ENCODE measurements at regions not wholly inside any gene's neighbourhood (a gene's known extent, or its start where the extent isn't known, plus 50 kb on each side); places are given as distances from the start of the nearest gene placed in this dataset.
"Not testable (repeated sequence)": the region's sequence is repeated elsewhere in the genome, so short reads cannot be mapped to it uniquely, and the experiment has no call there.

DNA sequence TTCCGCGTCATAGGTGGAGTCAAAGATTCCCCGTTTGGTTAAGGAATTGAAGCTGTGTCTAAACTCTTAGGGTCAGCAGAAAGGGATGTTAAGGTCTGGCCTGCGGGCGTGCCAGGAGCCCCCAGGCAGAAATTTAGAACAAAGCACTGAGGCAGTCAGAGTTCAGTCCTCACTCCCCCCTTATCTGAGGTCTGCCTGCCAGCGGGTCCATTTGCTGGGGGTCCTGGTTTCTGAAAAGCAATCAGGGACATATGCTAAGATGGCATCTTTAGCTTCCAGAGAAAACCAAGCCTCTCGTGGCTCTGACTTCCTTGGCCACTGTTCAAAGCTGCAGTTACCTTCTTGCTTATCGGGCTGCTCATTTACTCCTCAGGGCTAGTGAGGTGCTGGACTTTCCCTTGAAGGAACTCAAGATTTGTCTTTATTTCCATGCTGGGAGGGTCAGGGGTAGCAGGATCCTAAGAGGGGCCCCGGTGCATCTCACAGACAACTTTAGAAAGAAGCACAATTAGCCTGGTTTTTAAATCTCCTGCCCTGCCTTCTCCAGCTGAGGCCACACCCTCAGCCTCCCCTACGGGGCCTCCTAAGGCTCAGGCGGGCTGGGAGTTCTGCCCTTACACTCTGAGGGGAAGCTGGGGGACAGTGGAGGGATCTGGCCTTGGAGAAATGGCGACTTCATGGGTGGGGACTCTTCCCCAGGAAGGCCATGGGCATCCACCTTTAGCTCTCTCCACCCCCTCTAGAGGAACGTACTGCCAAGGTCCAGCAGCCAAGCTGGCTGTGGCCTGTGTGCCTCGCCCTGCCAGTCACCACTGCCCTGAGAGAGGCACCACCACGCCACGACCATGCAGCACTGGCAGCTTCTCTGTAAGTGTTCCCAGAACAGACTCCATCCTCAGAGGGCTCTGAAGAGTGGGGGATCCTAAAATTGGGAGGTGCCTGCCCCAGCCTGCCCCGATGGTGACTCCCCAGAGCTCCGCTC, 121.1 kb upstream of the MTLN start:
- not testable (repeated sequence) for FAIRE-seq

DNA sequence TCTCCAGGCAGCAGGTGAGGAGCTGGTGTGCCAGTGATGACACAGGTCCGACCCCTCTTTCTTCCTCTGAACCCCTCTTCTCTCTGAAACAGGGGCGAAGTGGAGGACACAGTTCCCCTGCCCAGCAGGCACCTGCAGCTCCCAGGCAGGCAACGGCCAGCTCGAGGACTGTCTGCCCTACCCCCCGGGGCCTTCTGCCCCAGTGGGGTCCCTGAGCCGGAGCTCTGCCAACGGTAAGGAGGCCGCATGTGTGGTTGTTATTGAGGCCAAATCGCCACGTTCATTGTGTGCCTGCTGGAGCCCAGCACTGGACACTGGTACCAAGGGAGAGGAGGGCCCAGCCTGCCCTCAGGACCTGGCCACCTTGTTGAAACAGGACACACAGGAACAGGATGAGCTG, 119.3 kb upstream of the MTLN start:
- not testable (repeated sequence) for FAIRE-seq

DNA sequence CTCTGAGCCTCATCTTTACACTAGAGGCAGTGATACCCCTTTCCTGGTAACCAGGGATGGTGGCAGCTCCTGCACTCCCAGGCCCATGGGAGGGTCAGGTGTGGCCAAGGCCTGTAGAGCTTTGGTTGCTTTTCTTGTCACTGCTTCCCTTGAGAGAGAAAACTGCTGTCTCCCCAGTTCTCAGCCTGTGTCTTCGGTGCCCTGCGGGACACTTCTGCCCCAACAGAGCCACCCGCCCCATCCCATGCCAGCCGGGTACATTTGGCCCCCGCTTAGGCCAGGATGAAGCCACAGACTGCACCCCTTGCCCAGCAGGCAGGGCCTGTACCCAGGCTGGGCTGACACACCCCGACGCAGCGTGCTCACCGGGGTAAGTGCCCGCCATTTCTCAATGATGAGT, 117.4 kb upstream of the MTLN start:
- not testable (repeated sequence) for FAIRE-seq

DNA sequence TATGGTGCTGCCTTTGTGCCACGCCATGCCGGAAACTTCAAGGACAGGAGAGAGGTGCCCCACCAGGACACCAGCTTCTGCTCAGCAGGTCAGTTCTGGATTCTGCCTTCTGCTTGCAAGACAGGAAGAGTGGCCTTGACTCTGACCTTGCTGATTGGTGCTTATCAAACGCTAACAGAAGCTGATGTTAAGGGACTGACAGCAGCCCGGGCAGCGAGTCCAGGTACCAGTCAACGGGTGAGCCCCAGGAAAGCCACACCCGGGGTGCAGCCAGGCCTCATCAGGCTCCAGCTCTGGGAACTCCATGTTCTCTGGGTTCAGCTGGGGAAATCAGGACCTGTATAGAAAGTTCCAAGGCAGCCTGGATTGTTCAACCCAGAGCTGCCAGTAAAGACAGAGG, 116.8 kb upstream of the MTLN start:
- FAIRE-seq: not testable (repeated sequence)

DNA sequence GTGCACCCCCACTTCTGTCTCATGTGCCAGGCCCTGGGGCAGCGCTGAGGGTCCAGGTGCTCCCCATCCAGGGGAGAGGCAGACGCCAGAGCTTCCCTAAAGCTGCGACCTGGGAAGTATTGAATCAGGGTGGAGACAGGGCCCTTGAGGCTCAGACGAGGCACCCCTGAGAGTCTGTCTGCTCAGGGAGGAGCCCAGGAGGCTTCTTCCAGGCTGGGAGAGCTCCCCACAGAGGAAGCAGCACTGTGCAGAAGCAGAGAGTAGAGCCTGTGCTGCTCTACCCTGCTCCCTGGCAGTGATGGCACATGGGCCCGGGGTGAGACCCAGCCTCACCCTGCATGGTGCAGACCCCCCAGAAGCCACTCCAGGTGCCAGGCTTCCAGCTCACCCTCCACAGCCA, 116.3 kb upstream of the MTLN start:
- not testable (repeated sequence) for FAIRE-seq

DNA sequence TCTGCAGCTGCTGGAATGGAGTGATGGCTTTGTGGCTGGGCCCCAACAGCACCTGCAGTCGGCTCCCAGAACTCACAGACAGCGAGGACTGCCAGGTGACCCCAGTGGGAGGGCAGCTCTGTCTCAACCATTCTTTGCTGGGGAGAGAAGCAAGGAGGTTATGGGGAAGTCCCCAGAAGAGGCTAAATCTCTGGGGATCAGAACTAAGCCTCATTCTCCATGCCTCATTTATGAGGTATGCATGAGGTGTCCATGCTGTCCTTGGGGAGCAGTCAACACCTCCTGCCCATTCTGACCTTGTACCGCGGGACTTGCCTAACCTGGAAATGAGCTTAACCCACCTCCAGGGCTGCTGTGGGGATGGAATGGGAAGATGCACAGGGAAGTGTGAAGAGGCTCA, 111.5 kb upstream of the MTLN start:
- not testable (repeated sequence) for FAIRE-seq

DNA sequence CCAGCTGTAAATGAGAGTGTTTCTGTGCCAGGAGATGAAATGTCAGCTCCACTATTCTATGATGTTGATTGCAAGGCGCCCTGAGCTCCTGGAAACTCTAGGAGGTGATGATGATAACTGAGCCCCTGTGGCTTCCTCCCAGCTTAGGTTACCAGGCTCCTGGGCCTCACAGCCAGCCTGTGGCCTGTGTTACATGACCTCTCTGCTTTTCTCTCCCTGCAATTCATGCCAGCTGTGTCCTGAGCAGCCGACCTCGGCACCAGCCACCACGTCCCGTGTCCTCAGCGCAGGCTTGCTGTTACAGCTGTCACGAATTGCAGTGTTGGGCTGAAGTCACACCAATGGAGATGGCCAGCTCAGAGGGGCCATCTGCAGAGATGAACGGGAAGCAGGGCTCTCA, 110.2 kb upstream of the MTLN start:
- not testable (repeated sequence) for FAIRE-seq

DNA sequence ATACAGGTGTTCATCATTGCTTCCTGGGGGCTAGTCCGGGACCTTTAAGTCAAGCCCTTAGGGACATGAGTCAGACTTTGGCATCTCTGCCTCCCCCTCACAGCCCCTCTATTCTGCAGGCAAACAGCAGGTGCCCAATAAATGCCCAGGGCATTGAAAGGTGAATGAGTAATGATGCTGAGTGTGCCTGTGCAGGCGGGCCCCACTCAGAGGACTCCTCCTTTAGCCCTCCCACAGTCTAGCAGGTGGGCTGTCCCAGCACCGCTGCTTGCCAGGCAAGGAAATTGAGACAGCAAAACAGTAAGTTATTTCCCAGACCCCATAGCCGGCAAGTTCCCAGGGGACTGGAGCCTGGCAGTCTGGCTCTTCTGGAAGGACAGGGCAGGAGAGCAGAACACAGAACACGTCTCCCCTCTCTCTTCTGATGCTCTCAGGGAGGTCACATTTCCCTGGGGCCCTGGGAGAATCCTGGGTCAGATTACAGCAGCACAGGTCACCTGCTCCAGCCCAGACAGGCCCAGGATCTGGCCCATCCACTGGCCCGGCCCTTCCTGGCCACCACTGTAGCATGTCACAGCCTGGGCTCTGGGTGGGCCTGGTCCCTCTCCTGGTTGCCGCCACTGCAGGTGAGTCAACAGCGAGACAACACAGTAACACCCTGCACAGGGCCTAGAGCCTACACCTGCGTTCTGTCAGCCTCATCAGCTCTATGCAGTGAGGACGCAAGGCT, 108.7 kb upstream of the MTLN start:
- FAIRE-seq: not testable (repeated sequence)

DNA sequence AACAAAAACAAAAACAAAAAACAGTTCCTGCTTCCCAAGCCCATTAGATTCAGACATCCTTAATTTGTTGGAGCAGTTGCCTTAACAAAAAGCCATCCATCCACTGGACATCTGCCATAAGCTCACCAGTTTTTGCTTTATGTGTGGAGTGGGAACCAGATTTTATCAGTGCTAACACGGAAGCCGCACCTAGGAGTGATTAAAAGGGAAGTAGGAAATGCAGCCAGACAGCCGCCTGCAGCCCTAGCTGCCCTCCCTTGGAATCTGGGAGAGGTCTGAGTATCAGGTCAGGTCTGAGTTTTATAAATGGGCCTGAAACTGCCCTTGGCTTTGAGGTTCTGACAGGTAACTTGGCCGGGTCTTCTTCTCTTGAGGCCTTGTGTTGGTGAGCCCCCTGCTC, 106.6 kb upstream of the MTLN start:
- FAIRE-seq: not testable (repeated sequence)

DNA sequence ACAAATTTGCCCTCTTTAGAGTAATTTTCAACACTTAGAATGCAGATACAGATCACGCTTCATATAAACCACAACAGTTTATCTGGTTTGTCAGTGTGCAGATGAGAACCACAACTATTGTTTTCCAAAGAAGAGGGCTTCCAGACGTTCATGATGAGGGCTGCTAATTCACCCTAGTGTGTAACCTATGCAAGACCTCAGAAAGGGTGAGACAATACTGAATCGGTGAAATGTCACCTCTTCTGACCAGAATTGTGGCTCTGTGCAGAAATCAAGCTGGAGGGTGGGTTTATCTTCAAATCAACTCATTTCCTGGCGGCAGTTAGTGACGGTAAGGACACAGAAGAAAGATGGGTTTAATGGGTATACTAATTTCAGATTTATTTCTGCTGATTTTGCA, 105.0 kb upstream of the MTLN start:
- not testable (repeated sequence) for FAIRE-seq

DNA sequence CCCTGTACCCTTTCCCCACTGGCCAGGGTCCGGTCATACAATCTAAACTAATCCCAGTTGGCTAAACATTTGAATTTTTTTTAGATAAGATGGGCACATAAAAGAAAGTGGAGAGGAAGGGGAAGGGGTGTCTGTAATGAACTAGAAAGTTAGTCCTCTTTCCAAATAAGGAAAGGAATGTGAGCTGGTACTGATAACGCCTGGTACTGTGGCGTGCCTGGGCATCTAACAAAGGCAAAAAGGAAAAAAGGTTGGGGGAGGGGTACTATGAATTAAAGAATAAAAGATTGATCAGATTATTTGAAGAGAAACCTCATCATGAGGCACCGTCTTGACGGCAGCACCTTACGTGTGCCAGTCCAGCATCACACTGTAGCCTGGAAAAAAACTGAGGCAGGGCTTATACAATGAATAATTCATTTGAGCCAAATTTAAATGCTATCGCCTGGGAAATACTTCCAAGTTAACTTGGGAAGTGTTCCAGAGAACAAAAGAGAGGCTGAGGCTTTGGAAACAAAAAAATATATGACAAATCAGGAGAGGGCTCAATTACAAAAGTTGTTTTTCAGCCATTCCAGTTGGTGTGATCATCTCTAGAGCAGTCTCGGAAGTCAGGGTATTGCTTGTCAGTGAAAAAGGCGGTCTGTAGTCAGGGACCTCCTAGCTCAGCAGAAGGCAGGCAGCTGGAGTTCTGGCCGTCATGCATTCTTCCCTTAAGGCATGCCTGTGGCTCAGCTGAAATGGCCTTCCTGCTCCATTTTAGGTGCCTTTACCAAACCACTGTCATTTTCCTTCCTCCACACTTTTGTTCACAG, 103.9 kb upstream of the MTLN start:
- not testable (repeated sequence) for FAIRE-seq

DNA sequence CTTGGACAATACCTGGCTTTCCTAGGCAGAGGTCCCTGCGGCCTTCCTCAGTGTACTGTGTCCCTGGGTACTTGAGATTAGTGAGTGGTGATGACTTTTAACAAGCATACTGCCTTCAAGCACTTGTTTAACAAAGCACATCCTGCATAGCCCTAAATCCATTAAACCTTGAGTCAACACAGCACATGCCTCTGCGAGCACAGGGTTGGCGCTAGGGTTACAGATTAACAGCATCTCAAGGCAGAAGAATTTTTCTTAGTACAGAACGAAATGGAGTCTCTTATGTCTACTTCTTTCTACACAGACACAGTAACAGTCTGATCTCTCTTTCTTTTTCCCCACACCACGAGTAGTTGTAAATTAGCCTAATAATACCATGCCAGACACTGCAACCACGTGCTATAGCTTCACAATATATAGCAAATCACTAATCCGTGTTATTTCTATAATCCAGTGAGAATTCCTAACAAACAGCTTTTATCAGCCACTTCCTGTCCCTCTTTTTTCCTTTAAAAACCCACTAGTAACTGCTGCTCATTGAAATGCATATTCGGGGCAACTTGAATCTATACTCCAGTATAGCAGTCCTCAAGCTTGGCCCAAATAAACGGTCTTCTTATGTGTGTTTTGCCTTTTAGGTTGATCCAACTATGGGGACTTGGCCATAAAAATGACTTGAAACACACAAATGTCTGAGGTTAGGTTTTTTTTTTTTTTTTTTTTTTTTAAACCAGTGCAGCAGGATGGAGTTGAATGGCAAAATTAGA, 102.9 kb upstream of the MTLN start:
- not testable (repeated sequence) for FAIRE-seq

DNA sequence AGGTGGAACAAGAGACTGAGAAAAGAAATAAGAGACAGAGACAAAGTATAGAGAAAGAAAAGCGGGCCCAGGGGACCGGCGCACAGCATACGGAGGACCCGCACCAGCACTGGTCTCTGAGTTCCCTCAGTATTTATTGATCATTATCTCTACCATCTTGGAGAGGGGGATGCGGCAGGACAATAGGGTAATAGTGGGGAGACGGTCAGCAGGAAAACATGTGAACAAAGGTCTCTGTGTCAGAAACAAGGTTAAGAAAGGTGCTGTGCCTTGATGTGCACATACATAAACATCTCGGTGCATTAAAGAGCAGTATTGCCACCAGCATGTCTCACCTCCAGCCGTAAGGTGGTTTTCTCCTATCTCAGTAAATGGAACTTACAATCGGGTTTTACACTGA, 102.1 kb upstream of the MTLN start:
- not testable (repeated sequence) for FAIRE-seq

DNA sequence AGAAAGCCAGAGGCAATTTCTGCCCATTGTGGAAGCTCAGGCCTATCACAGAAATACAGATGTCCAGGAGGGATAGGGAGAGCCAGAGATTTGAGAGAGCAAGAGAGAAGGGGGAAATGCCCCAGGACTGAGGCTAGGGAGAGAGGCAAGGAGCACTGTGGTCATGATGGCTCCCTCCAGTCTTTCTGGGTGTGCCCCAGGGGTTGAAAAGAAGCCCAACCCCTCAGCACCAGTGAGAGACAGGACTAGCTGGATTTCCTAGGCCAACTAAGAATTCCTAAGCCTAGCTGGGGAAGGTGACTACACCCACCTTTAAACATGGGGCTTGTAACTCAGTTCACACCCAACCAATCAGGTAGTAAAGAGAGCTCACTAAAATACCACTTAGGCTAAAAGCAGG, 100.7 kb upstream of the MTLN start:
- FAIRE-seq: not testable (repeated sequence)

DNA sequence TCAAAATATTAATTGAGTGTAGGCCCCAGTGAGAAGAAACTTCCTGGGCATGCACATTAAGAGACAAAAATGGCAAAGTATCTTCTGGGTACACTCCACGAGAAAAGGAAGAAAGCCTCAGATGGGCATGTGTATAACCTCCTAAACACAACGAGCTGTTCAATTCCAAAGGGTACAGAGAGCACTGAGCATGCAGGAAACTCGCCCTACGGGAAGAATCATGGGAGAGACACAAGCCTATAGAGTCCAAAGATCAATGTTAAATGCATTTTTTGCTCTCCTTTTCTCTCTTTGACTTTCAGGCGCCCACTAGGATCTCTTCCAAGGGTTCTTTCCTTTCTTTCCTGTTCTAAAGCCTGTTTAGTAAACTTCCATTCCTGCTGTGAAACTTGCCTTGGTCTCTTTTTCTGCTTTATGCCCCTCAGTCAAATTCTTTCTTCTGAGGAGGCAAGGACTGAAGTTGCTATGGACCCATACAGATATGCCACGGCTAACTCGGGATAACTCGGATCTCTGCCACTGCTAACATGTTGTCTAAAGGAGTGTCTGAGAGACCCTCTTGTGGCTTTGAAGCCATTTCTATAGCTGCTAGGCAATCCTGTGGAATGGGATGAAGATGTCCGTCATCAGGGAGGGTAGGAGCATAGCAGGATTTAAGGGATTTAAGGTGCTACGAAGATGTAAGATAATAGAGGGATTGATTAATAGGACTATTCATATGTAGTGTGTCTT, 99.5 kb upstream of the MTLN start:
- not testable (repeated sequence) for FAIRE-seq

DNA sequence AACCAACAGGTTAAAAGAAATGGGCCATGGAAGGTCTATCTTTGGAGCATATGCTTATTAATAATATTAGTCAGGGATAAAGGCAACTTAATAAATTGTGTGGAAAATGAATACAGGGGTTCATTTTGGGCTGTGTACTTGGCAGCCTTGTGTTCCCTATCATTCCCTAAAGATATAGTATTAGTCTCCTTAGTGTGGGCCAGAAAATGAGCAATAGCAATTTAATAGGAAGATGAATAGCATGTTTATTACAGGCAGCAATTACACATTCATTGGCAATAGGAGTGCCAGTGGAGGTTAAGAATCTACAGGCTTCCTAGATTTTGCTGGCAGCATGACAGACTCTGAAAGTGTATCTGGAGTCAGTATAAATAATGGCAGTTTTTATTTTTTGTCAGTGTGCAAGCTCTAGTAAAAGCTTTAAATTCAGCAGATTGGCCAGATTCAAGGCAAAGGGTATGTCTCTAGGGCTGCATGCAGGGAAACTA, 98.7 kb upstream of the MTLN start:
- FAIRE-seq: not testable (repeated sequence)

DNA sequence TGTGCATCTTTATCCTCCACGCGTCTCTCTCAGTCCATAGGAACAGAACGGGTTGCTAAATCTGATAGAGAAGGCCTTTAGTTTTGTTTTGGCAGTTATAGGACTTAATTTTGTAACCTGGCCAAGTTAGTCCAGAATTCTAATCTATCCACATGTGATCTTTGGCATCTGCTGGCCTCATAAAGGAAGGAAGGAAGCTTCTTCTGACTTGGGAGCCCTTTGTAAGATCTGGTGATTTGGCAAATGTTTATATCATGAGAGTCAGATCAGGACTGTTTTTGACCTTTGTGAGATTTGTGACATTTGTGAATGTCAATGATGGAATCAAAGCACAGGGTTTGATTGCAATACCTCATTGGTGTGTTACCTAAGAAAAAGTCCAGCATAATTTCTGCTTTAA, 96.4 kb upstream of the MTLN start:
- FAIRE-seq: not testable (repeated sequence)

DNA sequence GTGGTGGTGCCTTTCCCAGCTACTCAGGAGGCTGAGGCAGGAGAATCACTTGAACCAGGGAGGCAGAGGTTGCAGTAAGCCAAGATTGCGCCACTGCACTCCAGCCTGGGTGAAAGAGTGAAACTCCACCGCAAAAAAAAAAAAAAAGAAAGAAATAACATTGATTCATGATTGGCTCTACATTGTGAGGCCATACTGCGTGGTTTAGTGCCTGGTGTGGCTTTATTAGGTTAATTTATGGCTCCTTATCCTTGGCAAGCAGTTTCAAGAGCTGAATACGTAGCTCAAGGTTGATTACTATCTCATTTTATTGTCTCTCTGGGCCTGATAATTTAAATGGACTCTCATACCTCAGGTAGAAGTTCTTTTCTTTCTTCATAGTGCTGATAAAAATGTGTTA, 80.5 kb upstream of the MTLN start:
- not testable (repeated sequence) for FAIRE-seq

DNA sequence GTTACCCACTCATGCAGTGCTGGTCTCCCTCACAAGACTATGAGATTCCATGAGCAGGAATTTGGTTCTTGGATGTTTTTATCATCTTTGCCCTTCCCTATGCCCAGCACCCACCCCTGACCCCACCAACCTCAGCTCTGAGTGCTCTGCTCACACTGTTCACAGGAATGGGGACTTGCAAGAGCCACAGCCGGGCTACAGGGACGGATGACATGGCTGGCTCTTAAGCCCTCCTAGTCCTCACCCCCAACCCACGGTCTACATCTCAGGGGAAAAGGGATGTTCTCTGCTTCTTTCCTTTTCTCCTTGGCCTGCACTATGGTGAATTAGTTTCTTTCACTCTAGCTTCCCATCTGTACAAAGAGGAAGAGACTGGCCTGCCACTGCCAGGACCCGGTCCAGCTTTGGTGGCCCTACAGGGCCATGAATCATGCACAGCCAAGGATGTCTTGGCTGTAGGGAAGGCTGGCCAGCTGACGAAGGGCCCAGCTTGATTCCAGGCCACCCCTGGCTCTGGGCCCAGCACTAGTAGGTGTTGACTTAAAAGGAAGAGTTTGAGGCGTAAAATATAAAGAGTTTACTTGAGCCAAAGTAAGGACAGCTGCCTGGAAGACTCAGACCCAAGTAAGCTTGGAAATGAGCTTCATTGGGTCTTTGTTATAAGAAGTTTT, 79.7 kb upstream of the MTLN start:
- not testable (repeated sequence) for FAIRE-seq

DNA sequence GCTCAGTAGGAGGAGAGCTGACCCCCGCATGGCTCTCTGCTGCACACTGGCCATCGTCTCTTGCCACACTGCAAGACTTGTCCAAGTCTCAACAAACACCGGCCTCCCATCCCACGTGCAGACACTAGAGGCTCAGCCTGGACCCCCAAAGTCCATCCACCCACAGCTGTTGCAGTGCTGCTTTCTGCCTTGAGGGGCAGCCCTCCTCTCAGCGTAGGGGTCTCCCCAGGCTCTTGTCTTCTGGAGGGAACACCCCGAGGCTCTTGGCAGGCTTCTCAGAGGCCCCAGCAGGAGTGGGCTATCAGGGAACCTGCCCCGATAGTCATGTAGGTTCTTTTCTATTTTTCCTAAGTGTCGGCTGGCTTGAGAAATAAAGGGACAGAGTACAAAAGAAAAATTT, 75.5 kb upstream of the MTLN start:
- not testable (repeated sequence) for FAIRE-seq
